ENCODE measurements at regions not wholly inside any gene's neighbourhood (a gene's known extent, or its start where the extent isn't known, plus 50 kb on each side); places are given as distances from the start of the nearest gene placed in this dataset.

DNA sequence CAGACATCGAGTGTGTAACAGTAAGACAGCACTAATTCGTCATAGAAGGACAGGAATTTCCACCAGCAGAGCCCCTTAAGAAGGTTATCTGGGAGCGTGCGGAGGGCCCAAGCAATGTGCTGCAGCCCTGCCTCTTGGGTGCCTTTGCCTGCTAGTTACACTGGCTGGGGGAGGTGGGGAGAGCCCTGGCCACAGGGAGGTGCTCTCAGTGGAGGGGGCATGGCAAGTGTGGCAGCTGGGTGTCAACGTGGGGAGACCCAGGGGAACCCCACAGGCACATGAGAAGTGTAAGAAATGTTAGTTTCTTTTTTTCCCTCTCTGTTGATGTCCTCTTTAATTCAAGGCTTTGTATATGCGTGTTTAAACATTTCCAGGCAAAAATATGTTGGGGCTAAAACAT lies 50.9 kb upstream of the TMTC4 start:
- TF ChIP-seq, protein P1, sequence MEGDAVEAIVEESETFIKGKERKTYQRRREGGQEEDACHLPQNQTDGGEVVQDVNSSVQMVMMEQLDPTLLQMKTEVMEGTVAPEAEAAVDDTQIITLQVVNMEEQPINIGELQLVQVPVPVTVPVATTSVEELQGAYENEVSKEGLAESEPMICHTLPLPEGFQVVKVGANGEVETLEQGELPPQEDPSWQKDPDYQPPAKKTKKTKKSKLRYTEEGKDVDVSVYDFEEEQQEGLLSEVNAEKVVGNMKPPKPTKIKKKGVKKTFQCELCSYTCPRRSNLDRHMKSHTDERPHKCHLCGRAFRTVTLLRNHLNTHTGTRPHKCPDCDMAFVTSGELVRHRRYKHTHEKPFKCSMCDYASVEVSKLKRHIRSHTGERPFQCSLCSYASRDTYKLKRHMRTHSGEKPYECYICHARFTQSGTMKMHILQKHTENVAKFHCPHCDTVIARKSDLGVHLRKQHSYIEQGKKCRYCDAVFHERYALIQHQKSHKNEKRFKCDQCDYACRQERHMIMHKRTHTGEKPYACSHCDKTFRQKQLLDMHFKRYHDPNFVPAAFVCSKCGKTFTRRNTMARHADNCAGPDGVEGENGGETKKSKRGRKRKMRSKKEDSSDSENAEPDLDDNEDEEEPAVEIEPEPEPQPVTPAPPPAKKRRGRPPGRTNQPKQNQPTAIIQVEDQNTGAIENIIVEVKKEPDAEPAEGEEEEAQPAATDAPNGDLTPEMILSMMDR (IDR thresholded peaks at IDR 0.05), result no peak
- TF ChIP-seq EZH2phosphoT487 (IDR thresholded peaks at IDR 0.05) (no peak), EZH2 (IDR thresholded peaks at IDR 0.05) (no peak)
- Histone ChIP-seq H3F3A (ENCODE audit: low read depth) (no peaks in the 10 kb centered on the region), H3K4me3 (no peak overlapping the region), H2AFZ (replicated peaks) (no peak overlapping the region), H3K9me3 (ENCODE audit: low read depth) (no peaks in the 10 kb centered on the region), H3K4me1 (no peaks in the 10 kb centered on the region), H3K36me3 (no peaks in the 10 kb centered on the region), H3K27me3 (no peaks in the 10 kb centered on the region), H4K20me1 (ENCODE audit: low read depth) (no peaks in the 10 kb centered on the region), H3K9ac (no peak overlapping the region), H3K79me2 (ENCODE audit: low read depth) (no peaks in the 10 kb centered on the region), H3K27ac (no peak overlapping the region), H3K4me2 (no peak overlapping the region)
- Mint-ChIP-seq H3K27me3 (ENCODE audit: insufficient read depth, low read depth) (peaks cover 5% of the 10 kb centered on the region), H3K4me3 (no peak overlapping the region), H3K4me1 (no peaks in the 10 kb centered on the region), H3K9me3 (no peaks in the 10 kb centered on the region), H3K36me3 (no peaks in the 10 kb centered on the region), H3K27ac (no peak overlapping the region)
- no peak for DNase-seq (ENCODE audit: low spot score)

DNA sequence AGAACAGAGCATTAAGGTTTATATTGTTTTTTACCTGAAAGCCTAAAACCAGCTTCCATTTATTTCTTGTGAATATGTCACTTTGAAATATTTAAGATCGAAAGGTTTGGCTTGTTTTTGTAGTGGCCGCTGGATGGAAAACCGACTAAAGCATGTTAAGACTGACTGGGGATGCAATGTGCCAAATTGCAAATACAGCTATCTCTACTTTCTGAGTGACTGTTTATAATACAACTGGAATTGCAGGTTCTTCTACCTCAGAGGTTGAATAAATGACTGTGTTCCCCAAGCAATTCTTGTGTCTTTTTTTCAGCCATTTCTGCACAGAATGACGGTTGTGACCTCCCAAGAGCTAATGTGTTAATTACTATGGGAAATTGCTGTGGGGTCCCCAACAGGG lies 50.0 kb upstream of the TMTC4 start:
- H3K4me3 ChIP-seq, result no peak overlapping the region
- no peak overlapping the region for H3K27ac Mint-ChIP-seq
- no peak overlapping the region for H3K4me2 ChIP-seq
- no peaks in the 10 kb centered on the region for H4K20me1 ChIP-seq (ENCODE audit: low read depth)
- no peaks in the 10 kb centered on the region for H3K4me1 ChIP-seq
- H3K9ac ChIP-seq, result no peak overlapping the region
- H2AFZ ChIP-seq (replicated peaks), result no peak overlapping the region
- H3K27ac ChIP-seq, result no peak overlapping the region
- no peak for TF ChIP-seq EZH2 (IDR thresholded peaks at IDR 0.05)
- TF ChIP-seq, protein P1 (IDR thresholded peaks at IDR 0.05), result no peak
- no peak for TF ChIP-seq EZH2phosphoT487 (IDR thresholded peaks at IDR 0.05)
- H3K79me2 ChIP-seq (ENCODE audit: low read depth), result no peaks in the 10 kb centered on the region
- H3K4me3 Mint-ChIP-seq, result no peak overlapping the region
- no peaks in the 10 kb centered on the region for H3F3A ChIP-seq (ENCODE audit: low read depth)
- H3K4me1 Mint-ChIP-seq, result no peaks in the 10 kb centered on the region
- H3K9me3 Mint-ChIP-seq, result peaks cover 3% of the 10 kb centered on the region
- H3K27me3 ChIP-seq, result no peaks in the 10 kb centered on the region
- H3K36me3 ChIP-seq, result no peaks in the 10 kb centered on the region
- no peak for DNase-seq (ENCODE audit: low spot score)
- no peaks in the 10 kb centered on the region for H3K36me3 Mint-ChIP-seq
- peaks cover 6% of the 10 kb centered on the region for H3K27me3 Mint-ChIP-seq (ENCODE audit: insufficient read depth, low read depth)
- no peaks in the 10 kb centered on the region for H3K9me3 ChIP-seq (ENCODE audit: low read depth)
